ENCODE measurements at regions not wholly inside any gene's neighbourhood (a gene's known extent, or its start where the extent isn't known, plus 50 kb on each side); places are given as distances from the start of the nearest gene placed in this dataset.

DNA sequence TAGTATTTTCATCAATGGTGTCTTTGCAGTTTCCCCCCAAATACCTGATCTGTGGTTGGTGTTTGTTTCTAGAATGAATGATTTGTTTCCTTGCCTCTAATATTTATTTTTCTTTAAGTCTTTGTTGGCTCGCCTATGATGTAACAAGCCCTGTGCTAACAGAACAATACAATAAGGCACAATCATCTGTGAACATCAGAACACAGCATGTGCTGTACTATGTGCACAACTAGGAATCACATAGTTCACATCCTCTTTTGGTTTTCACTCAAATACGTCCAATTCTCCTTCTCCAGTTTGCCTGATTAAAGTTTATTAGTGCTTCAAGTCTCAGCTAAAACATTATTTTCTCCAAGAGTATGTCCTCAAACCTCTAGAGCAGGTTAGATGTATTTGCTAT, 613.1 kb downstream of the EPHA7 start:
- no peak for DNase-seq

DNA sequence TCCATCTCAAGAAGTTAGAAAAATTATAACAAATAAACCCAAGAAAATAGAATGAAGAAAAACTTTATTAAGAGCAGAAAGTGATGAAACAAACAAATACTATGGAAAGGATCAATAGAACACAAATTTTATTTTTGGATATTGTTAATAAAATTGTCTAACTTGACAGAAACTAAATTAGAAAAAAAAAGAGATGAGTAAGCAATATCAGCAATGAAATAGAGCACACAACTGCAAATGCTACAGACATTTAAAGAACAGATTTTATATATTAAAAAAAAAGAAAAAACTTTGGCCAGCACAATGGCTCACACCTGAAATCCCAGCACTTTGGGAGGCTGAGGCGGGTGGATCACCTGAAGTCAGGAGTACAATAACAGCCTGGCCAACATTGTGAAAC, 628.0 kb downstream of the EPHA7 start:
- DNase-seq, result no peak

DNA sequence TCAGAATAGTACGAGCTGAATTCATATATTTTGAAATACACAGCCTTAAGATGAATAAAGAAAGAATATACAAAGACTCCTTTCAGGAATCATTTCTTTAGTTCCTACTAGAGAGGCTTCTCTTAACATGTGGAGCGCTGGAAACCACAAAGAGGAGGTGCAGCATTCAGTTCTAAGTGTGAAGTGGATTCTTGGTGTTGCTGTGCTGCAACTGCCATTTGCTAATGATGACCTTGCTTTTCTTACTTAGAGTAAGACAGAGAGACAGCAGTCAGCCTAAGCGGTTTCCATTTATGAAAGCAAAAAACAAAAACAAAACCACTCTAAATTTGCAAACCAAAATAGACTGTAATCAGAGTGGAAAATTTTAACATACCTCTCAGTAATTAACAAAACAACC, 629.0 kb downstream of the EPHA7 start:
- DNase-seq, result no peak

DNA sequence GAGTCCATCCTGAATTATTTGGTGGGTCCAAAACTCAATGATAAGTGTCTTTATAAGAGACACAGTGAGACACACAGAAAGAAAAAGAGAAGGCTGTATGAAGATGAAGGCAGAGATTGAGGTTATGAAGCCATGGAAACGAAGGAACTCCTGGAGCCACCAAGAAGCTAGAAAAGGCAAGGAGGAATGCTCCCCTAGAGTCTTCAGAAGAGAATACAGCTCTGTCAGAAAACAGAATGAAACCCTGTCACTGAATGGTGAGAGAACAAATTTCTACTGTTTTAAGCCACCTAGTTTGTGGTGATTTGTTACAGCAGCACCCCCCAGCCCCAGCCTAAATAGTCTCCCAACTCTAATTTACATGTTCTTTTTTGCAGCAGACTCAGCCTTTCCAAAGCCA, 635.1 kb downstream of the EPHA7 start:
- DNase-seq, result no peak

DNA sequence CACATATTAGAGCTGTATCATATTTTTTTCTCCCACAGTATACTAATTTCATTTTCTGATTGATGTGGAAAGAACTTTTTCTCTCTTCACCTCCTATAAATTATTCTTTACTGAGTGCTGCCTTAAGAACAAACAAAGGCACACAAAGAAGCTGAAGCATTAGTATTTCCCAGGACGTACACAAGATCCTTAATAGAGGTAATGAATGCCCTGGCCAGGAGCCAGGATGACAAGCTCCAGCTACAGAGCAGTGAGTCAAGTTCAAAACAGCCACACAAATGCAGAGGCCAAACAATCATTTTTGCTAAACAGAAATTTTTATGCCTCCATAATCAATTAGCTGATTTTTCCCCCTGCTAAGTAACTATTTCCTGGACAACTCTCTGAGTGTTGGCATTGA, 639.6 kb downstream of the EPHA7 start:
- peak; percentile 68 for DNase-seq

DNA sequence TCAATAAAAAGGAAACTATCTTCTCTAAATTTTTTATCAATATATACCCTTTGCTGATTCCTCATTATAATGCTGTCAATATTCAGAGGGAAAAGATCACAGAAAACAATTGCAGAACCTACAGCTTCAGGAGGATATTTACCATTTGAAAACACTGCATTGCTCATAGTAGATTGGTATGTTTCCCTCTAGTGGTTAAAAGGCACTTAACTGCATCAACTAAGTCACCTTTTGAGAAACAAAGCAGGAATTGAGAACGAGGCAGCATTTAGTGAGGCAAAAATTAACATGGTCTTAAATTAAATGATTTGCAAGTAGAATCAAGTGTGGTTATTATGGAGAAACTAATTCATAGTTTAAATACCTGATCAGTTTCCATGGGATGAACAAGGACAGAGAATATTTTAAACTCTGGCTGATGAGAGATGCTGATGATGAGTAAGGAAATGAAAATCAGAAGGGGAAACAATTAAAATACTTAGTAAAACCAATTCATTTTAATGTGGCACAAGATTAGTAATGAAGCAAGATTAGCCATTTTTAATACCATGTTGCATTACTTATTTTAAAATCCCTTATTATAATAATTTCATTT, 642.1 kb downstream of the EPHA7 start:
- peak; percentile 64 for DNase-seq

DNA sequence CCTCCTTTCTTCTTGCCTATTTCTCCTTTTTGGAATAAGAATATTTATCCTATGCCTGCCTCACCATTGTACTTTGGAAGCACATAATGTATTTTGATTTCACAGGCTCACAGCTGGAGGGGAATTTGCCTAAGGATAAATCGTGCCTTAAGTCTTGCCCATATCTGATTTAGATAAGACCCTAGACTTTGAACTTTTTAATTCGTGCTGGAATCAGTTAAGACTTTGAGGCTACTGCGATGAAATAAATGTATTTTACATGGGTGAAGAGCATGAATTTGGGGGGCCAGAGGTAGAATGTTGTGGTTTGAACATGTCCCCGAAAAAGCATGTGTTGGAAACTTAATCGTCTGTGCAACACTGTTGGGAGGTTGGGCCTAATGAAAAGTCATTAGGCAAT, 648.8 kb downstream of the EPHA7 start:
- DNase-seq, result no peak

DNA sequence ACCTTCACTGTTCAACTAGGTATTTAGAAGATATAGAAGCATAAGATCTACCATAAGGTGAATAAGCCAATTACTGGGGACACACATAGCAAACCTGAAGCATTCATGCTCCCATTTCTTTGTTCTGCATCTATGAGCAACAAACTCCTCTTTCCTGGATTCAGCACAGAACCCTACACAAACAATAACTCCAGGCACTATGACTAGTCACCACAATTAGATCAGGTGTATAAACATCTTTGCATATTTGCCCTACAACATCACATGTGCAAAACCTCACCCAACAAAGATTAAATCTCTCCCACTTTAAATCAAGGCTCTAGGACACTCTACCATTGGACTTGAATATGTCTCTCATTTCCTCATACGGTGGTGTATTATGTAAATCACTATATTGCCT, 652.3 kb downstream of the EPHA7 start:
- no peak for DNase-seq

DNA sequence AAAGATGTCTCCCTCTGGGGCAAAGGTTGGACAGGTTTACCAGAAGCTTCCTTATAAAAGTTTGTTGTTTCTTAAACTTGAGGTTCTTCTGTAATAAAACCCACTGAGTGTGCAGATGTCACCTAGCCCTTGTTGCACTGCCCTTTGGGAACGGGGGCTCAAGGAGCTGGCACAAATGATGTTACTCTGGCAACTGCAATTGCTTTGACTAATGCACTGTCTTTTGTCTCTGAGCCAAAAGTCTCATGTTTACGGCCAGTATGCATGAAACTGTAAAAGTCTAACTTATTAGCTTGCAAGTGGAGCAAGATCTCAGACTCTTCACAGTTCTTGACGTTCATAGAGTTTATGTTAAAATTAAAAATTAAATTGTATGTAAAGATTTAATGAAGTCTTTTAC, 655.7 kb downstream of the EPHA7 start:
- peak; percentile 71 for DNase-seq

DNA sequence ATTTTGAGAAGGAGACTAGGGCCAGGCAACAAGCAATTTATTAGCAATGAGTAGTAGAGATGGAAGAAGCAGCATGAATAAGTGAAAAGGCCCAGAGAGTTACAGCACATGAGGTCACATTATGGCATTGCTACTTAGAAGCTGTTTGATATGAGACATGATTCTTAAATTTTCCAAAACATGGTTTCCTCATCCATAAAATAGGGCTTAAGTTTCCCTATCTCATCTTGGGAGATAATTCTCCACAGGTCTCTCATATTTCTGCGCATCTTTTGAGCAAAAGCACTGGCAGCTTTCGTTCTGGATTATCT, 656.1 kb downstream of the EPHA7 start:
- peak; percentile 18 for DNase-seq

DNA sequence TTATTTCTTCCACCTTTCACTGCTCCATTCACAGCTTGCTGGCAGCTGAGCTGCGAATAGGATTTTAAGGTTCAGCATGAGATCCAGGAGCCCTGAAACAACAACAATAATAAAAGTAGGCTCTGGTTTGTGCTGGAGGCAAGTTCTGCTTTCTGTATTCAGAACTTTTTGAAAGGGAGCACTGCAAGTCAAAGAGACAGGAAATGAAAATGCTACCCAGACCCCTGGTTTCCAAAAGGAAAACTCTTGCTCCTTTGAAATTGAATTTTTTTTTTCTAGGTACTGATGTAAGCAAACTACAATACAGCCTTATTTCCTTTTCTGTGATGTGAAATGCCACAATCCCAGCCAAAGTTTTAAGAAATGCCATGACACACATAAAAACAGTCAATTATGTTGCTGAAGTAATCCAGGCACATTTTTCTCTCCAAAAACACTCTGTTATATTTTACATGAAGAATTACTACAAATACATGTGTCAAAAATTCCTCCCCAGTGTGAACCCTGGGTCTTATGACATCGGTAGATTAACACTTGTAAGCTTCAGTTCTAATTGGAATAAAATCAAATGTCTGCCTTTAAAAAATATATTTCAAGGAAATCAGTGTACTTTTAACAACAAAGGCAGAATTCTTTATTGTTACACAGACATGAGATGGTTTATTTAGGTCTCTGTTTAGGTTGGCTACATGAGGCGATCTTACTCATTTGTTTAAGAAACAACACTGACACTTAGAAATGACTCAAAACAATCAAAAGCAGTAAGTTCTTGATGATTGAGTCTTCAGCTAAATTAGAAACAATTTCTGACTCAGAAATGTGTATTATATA, 656.7 kb downstream of the EPHA7 start:
- DNase-seq, result no peak

DNA sequence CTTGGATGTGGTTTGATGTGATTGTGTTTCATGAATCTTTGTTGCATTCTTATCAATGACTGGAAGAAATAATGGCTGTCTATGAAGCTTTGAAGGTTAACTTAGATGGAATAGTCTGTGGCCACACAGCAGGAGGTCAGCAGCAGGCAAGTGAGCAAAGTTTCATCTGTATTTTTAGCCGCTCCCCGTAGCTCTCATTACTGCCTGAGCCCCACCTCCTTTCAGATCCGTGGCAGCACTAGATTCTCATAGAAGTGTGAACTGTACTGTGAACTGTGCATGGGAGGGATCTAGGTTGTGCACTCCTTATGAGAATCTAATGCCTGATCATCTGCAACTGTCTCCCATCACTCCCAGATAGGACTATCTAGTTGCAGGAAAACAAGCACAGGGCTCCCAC, 660.2 kb downstream of the EPHA7 start:
- no peak for DNase-seq

DNA sequence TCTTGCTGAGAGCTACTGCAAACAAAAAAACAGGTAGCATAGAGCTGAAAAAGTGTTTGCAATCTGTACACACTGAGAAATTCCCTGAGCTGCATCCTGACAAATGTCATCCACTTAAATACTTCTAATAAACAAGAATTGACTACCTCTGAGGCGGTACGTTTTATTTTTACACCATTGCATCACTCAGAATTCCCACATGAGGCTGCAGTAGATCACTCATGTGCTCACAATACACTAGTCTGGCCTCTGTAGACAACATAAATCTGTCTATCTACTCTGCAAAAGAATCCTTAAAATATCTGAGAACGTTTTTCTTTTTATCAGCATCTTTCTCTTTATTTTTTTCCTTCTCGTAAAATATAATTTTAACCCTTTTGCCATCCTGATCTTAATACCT, 661.4 kb downstream of the EPHA7 start:
- DNase-seq, result no peak

DNA sequence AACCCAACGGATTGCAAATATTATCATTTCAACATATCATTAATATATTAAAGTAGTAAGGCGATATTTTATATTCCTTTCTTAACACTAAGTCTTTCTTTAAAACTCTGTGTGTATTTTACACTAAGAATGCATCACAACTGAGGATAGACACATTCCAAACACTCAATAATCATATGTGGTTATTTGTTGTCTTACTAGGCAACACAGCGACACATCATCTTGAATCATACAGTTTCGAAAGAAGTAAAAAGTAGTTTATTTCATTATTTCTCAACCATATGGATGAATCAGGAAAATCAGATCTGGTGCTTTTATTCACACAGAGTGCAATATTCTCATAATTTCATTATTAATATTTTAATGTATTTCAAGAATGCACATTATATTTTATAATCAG, 662.4 kb downstream of the EPHA7 start:
- DNase-seq, result no peak

DNA sequence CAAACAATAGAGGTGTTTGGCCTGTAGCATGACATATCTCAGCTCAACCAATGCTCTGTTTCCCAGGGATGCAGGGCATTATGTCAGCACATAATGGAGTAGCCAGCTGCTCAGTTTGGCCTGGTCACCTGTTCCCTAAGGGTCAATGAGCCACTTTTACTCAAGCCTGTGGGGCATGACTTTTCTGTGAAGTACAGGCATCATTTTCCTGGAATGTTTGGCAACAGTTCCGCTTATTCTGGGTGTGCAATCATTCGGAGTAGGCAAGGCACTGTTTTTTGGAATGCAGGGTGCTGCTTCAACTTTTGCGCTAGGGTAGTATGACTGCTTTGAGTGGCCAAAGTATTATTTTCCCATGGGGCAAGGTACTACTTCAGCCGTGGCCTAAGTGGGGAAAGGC, 665.4 kb downstream of the EPHA7 start:
- no peak for DNase-seq

DNA sequence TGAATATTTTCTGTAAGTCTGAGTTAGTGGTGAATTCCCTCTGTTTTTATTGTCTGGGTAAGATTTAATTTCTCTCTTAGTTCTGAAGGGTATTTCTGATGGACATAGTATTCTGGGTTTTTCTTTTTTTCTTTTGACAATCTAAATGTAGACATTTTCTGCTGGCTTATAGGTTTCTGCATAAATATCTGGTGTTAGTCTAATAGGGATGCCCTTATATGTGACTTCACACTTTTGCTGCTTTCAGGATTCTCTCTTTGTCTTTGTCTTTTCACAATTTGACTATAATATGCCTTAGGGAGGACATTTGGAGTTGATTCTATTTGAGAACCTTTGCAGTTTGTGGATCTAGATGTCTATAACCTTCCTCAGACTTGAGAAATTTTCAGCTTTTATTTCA, 667.2 kb downstream of the EPHA7 start:
- DNase-seq, result no peak

DNA sequence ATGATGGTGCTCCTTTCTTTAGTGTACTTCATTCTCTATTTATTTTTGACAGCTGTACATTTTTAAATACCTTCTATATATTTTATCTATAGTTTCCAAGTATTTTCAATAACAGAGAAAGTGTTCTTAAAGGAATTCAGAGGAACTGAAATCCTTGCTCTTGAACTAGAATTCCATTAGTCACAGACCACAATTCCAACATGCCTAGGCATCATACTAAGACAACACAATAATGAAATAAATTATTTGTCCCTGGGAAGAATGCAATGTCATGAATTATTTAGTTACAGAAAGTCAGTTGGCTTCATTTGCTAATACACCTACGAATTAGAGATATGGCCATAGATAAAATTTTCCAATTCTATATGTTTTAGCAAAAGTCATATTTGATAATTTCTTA, 671.2 kb downstream of the EPHA7 start:
- DNase-seq, result no peak

DNA sequence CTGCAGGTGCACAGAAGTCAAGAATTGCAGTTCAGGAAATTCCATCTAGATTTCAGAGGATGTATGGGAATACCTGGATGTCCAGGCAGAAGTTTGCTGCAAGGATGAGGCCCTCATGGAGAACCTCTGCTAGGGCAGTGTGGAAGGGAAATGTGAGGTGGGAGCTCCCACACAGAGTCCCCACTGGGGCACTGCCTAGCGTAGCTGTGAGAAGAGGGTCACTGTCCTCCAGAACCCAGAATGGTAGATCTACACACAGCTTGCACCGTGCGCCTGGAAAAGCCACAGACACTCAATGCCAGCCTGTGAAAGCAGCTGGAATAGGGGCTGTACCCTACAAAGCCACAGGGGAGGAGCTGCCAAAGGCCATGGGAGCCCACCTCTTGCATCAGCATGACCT, 681.4 kb downstream of the EPHA7 start:
- no peak for DNase-seq

DNA sequence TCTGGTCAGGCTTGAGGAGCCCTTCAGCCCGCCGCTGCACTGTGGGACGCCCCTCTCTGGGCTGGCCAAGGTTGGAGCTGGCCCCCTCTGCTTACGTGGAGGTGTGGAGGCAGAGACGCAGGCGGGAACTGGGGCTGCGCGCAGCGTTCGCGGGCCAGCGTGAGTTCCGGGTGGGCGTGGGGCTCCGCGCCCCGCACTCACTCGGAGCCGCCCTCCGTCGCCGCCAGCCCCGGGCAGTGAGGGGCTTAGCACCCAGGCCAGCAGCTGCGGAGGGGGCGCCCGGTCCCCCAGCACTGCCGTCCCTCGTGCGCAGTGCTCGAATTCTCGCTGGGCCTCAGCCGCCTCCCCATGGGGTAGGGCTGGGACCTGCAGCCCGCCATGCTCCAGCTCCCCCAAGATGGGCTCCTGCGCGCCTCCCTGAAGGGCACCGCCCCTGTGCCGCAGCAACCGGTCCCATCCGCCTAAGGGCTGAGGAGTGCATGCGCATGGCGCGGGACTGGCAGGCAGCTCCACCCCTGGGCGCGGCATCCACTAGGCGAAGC, 695.9 kb downstream of the EPHA7 start:
- no peak for DNase-seq

DNA sequence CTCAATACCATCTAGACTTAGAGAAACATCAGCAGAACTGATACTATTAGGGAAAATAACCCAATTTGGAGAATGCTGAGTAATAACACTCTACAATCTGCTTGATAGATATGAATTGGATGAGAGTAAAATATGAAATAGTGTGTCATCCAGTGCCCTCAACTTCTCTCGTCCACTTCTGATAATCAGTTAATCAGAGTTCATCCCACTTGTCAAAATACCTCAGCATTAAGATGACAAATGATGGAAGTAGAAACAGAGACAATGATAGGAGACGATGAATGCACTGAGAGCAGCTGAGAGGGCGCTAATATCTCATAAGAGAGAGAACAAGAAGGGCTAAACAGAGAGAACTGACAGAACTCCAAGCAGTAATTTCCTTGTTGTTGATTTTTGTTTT, 699.6 kb downstream of the EPHA7 start:
- no peak for DNase-seq

DNA sequence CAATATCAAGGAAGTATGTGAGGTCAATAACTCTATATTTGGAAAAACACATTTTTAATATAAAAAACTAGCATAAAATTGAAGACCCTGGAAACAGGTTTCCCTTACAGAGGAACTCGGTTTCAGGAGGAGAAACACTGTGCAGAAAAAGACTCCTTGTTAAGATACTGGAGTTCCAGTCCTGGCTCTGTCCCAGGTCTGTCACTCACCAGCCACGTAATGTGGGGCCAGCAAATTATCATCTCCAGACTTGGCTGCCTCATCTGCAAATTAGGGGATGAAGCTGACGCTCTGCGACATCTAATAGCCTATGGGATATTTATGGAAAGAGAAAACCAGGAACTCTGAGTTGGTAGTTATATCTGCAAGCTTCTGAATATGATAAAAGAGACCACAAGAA, 702.7 kb downstream of the EPHA7 start:
- DNase-seq, result peak; percentile 63

DNA sequence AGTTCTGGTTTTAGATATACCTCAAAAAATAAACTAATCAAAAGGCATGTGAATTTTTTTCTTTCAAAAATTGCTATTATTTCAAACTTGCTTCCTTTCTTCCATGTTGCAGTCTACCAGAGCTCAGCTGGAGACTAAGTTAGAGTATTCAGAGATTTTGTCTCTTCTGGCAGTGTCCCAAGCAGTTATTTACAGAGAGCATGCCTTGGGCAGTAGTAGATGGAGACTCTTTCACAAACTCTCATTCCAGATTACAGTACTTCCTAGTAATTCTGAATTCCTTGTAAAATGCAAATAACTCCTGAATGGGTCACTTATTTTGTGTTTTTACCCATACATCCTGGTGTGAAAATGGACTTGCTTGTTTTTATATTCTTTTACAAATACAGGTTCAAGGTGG, 703.4 kb downstream of the EPHA7 start:
- peak; percentile 43 for DNase-seq

DNA sequence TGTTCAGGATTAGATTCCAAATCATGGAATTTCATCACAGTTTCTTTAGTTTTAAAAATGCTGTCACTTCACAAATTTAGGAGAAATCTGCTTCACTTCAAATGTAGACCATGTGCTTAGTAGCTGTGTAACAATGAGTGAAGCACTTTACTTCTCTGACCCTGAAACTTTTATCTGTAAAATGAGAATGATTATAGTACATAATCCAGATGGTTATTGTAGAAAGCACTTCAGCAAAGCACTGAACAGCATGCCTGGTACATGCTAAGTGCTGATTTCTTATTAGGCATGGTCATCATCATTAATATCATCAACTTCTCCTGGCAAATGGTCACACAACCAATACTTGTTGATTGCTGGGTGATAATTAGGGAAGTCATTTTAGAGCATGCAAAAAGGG, 705.0 kb downstream of the EPHA7 start:
- DNase-seq, result no peak

DNA sequence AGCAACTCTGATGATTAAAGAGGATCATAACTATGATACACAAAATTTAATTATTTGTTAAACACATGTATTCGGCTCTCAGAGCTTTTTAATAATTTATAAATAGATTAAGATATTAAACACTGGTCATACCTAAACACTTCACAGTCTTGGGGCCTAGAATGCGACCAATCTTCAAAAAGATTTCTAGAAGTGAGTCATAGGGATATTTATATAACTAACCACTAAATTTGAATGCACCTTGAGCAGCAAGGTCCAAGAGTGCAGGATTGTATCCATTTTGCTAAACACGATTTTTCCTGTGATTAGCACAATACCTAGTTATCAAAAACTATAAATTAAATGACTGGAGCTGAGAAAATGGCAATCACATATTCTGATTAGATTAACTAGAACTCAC, 709.3 kb downstream of the EPHA7 start:
- DNase-seq, result no peak

DNA sequence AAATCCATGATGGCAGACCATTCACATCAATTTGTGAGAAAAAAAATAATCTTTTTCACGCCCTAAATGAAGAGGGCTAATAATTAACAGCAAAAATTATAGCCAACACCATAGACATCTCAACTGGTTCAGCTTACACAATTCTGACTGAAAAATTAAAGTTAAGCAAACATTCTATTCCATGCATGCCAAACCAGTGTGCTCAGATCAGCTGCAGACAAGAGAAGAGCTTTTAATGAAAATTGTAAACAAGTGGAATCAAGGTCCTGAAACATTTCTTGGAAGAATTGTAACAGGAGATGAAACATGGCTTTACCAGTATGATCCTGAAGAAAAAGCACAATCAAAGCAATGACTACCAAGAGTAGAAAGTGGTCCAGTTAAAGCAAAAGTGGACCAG, 710.4 kb downstream of the EPHA7 start:
- no peak for DNase-seq

All from NCI-H446 treated with DMSO at 0.1 percent for 48 hours (cell line).